IMR-90 (cell line): ENCODE measurements at regions not wholly inside any gene's neighbourhood (a gene's known extent, or its start where the extent isn't known, plus 50 kb on each side); places are given as distances from the start of the nearest gene placed in this dataset.

Source experiments
- ATAC-seq: fragments of 200-7000 bp; cut with Tn5 transposase; 2 replicates; pipeline ENCODE4 v1.9.1; 2020; ENCODE audit warnings: low read depth, mild to moderate bottlenecking, moderate library complexity
- BruUV-seq: library from RNA; stranded (reverse); fragments of 400-500 nt; replicated peaks from 2 replicates; lab custom pipeline; 2021; lab: Mats Ljungman, UMichigan
- CTCF ChIA-PET: fragments of 300-600 bp; formaldehyde crosslinking; extraction: SDS; loops from one replicate; lab custom pipeline; 2021; ENCODE audit warnings: antibody characterized with exemption; lab: Yijun Ruan, JAX
- POLR2A ChIA-PET: fragments of 300-600 bp; sonication (Branson Sonifier 250); formaldehyde crosslinking; loops from one replicate; lab custom pipeline; 2022; ENCODE audit warnings: antibody characterized with exemption; ENCODE audit not compliant: unreplicated experiment; lab: Charles Lee
- DNase-seq: peaks from one replicate; pipeline ENCODE4 v3.0.0; 2013
- H2AFZ ChIP-seq: replicated peaks from 2 replicates; pipeline ENCODE3; 2013; ENCODE audit warnings: low read length, mild to moderate bottlenecking; ENCODE audit not compliant: poor library complexity
- H2AK5ac ChIP-seq: 2 replicates; pipeline ENCODE4 v1.6.1; 2013; ENCODE audit warnings: low read depth, low read length, inconsistent platforms
- H2AK9ac ChIP-seq: replicated peaks from 2 replicates; pipeline ENCODE3; 2013; ENCODE audit warnings: mild to moderate bottlenecking, low read depth, low read length, moderate library complexity; ENCODE audit not compliant: poor library complexity
- H2BK120ac ChIP-seq: 2 replicates; pipeline ENCODE4 v1.6.1; 2013; ENCODE audit warnings: low read depth, low read length, inconsistent platforms
- H2BK15ac ChIP-seq: 3 replicates; pipeline ENCODE4 v1.6.1; 2013; ENCODE audit warnings: low read depth, low read length, inconsistent platforms
- H2BK20ac ChIP-seq: 2 replicates; pipeline ENCODE4 v1.6.1; 2013; ENCODE audit warnings: low read depth, mild to moderate bottlenecking, inconsistent platforms, low read length, moderate library complexity
- H2BK5ac ChIP-seq: 2 replicates; pipeline ENCODE4 v1.6.1; 2013; ENCODE audit warnings: mild to moderate bottlenecking, low read depth, low read length, inconsistent platforms; ENCODE audit not compliant: poor library complexity, severe bottlenecking
- H3K14ac ChIP-seq: replicated peaks from 2 replicates; pipeline ENCODE4 v1.6.1; 2013; ENCODE audit warnings: low read depth, low read length, inconsistent platforms
- H3K18ac ChIP-seq: 2 replicates; pipeline ENCODE4 v1.6.1; 2013; ENCODE audit warnings: low read depth, low read length, control low read depth
- H3K23ac ChIP-seq: 2 replicates; pipeline ENCODE4 v1.6.1; 2013; ENCODE audit warnings: low read depth, low read length, inconsistent platforms
- H3K27ac ChIP-seq: 2 replicates; pipeline ENCODE4 v1.5.1; 2013; ENCODE audit warnings: mild to moderate bottlenecking, control low read depth, low read length; ENCODE audit not compliant: insufficient read depth
- H3K27me3 ChIP-seq: 2 replicates; pipeline ENCODE4 v1.6.1; 2013; ENCODE audit warnings: low read length; ENCODE audit not compliant: control insufficient read depth, insufficient read depth
- H3K36me3 ChIP-seq: 2 replicates; pipeline ENCODE4 v1.6.1; 2013; ENCODE audit warnings: low read length, mixed read lengths; ENCODE audit not compliant: control insufficient read depth, insufficient read depth
- H3K4ac ChIP-seq: 2 replicates; pipeline ENCODE4 v1.6.1; 2013; ENCODE audit warnings: low read depth, low read length, inconsistent platforms
- H3K4me1 ChIP-seq: 2 replicates; pipeline ENCODE4 v1.6.1; 2013; ENCODE audit warnings: low read length, mixed read lengths; ENCODE audit not compliant: control insufficient read depth, insufficient read depth
- H3K4me2 ChIP-seq: 2 replicates; pipeline ENCODE4 v1.6.1; 2013; ENCODE audit warnings: low read depth, mild to moderate bottlenecking, control low read depth, low read length, moderate library complexity
- H3K4me3 ChIP-seq: 2 replicates; pipeline ENCODE4 v1.5.1; 2013; ENCODE audit warnings: low read depth, mild to moderate bottlenecking, control low read depth, low read length, moderate library complexity; ENCODE audit not compliant: insufficient read depth
- H3K56ac ChIP-seq: 2 replicates; pipeline ENCODE4 v1.6.1; 2013; ENCODE audit warnings: low read length, inconsistent platforms; ENCODE audit not compliant: insufficient read depth; ENCODE audit errors: extremely low read depth
- H3K79me1 ChIP-seq, 2 experiments: 2 replicates each; pipeline ENCODE4 v1.6.1; 2013; ENCODE audit warnings: low read length in 2 of 2, inconsistent platforms in 1 of 2, low read depth in 1 of 2
- H3K9ac ChIP-seq: 2 replicates; pipeline ENCODE4 v1.6.1; 2013; ENCODE audit warnings: low read depth, low read length, control low read depth
- H3K9me1 ChIP-seq: 2 replicates; pipeline ENCODE4 v1.6.1; 2013; ENCODE audit warnings: low read length, inconsistent platforms; ENCODE audit not compliant: insufficient read depth
- H3K9me3 ChIP-seq: 2 replicates; pipeline ENCODE4 v1.6.1; 2013; ENCODE audit warnings: low read length; ENCODE audit not compliant: control insufficient read depth, insufficient read depth
- H4K20me1 ChIP-seq: 2 replicates; pipeline ENCODE4 v1.6.1; 2013; ENCODE audit warnings: low read length, inconsistent platforms; ENCODE audit not compliant: insufficient read depth
- H4K5ac ChIP-seq: 2 replicates; pipeline ENCODE4 v1.6.1; 2013; ENCODE audit warnings: mild to moderate bottlenecking, low read depth, low read length, control low read depth
- H4K8ac ChIP-seq, 2 experiments: 2 replicates each; pipeline ENCODE4 v1.6.1; 2013; ENCODE audit warnings: low read depth in 2 of 2, low read length in 2 of 2, control low read depth in 1 of 2, inconsistent platforms in 1 of 2
- H4K91ac ChIP-seq: 2 replicates; pipeline ENCODE4 v1.6.1; 2013; ENCODE audit warnings: low read depth, low read length, inconsistent platforms; ENCODE audit not compliant: insufficient read depth
- BHLHE40 ChIP-seq: fragments of 150-350 bp; IDR thresholded peaks from 2 replicates; pipeline ENCODE4 v1.6.1; 2016; ENCODE audit warnings: mild to moderate bottlenecking, low read depth, low read length
- CEBPB ChIP-seq: IDR thresholded peaks from 2 replicates; pipeline ENCODE4 v1.6.1; 2012; ENCODE audit warnings: low read depth, low read length, improper control_type of control experiment
- CHD1 ChIP-seq: IDR thresholded peaks from 2 replicates; pipeline ENCODE4 v1.6.1; 2012; ENCODE audit warnings: low read depth, low read length, improper control_type of control experiment
- ELK1 ChIP-seq: fragments of 150-350 bp; IDR thresholded peaks from 2 replicates; pipeline ENCODE4 v1.6.1; 2016; ENCODE audit warnings: low read depth, mild to moderate bottlenecking, low read length, moderate library complexity, borderline replicate concordance
- FOS ChIP-seq: fragments of 150-350 bp; IDR thresholded peaks from 2 replicates; pipeline ENCODE4 v1.6.1; 2016; ENCODE audit warnings: low read depth, low read length
- MAFK ChIP-seq: IDR thresholded peaks from 2 replicates; pipeline ENCODE4 v1.6.1; 2012; ENCODE audit warnings: low read depth, low read length, improper control_type of control experiment
- MAZ ChIP-seq: IDR thresholded peaks from 2 replicates; pipeline ENCODE4 v1.6.1; 2012; ENCODE audit warnings: low read depth, mild to moderate bottlenecking, low read length, improper control_type of control experiment, moderate library complexity, borderline replicate concordance
- MXI1 ChIP-seq: IDR thresholded peaks from 2 replicates; pipeline ENCODE4 v1.6.1; 2012; ENCODE audit warnings: low read depth, mild to moderate bottlenecking, low read length, moderate library complexity, borderline replicate concordance
- POLR2A ChIP-seq: IDR thresholded peaks from 2 replicates; pipeline ENCODE4 v1.6.1; 2012; ENCODE audit warnings: mild to moderate bottlenecking, low read depth, low read length
- RAD21 ChIP-seq: IDR thresholded peaks from 2 replicates; pipeline ENCODE4 v1.6.1; 2012; ENCODE audit warnings: low read length, improper control_type of control experiment
- RFX5 ChIP-seq: IDR thresholded peaks from 2 replicates; pipeline ENCODE4 v1.8.0; 2012; ENCODE audit warnings: low read depth, mild to moderate bottlenecking, low read length, moderate library complexity
- USF2 ChIP-seq: fragments of 150-350 bp; IDR thresholded peaks from 2 replicates; pipeline ENCODE4 v1.6.1; 2017; ENCODE audit warnings: mild to moderate bottlenecking, antibody characterized with exemption, low read length, low read depth
- dilution Hi-C: fragments of 300-500 bp; cut with HindIII; formaldehyde crosslinking; loops from one replicate; pipeline ENCODE4 v1.14.3; 2018; ENCODE audit warnings: low sequenced_read_pairs; ENCODE audit not compliant: unreplicated experiment
- in situ Hi-C: fragments of 300-500 bp; cut with MboI; formaldehyde crosslinking; loops from 3 replicates; pipeline ENCODE4 v1.14.3; 2019; ENCODE audit warnings: low sequenced_read_pairs, inconsistent platforms, mixed read lengths
- intact Hi-C: fragments of 100-400 bp; cut with micrococcal nuclease; formaldehyde crosslinking; loops from 2 replicates; pipeline ENCODE4 v1.10.0; 2022

- no TSS peak for BruUV-seq
- H3K27ac ChIP-seq = no peak overlapping the region
- H3K9ac ChIP-seq = no peak overlapping the region
- no peaks in the 10 kb centered on the region for H3K9me1 ChIP-seq
- in situ Hi-C loops (no loop called here), dilution Hi-C loops (no loop called here), intact Hi-C loops (no loop called here)
- H4K8ac ChIP-seq = no peak overlapping the region
- no peak overlapping the region for H2BK5ac ChIP-seq
- DNase-seq (no peak), ATAC-seq (no peak)
- H3K14ac ChIP-seq = no peak overlapping the region
- H2BK15ac ChIP-seq = no peak overlapping the region
- H2AFZ ChIP-seq = no peak overlapping the region
- H3K4me2 ChIP-seq = no peak overlapping the region
- H4K91ac ChIP-seq = no peak overlapping the region
- H2BK20ac ChIP-seq = no peak overlapping the region
- no peak overlapping the region for H2AK5ac ChIP-seq
- no peak overlapping the region for H2AK9ac ChIP-seq
- no peak overlapping the region for H2BK120ac ChIP-seq
- H3K4ac ChIP-seq = no peak overlapping the region
- H3K4me1 ChIP-seq = no peaks in the 10 kb centered on the region
- ChIA-PET POLR2A (no interaction called here), CTCF (no interaction called here)
- H3K27me3 ChIP-seq = peaks cover 21% of the 10 kb centered on the region
- H3K4me3 ChIP-seq = no peak overlapping the region
- H3K79me1 ChIP-seq = no peaks in the 10 kb centered on the region
- TF ChIP-seq RAD21 = no peak
- TF ChIP-seq RFX5 = no peak
- no peak for TF ChIP-seq POLR2A
- no peak for TF ChIP-seq MAZ
- TF ChIP-seq MAFK = no peak
- no peak for TF ChIP-seq FOS
- no peak for TF ChIP-seq CHD1
- no peak for TF ChIP-seq BHLHE40
- no peak for TF ChIP-seq USF2
- no peak for TF ChIP-seq MXI1
- no peak for TF ChIP-seq ELK1
- TF ChIP-seq CEBPB = no peak
- no peaks in the 10 kb centered on the region for H4K20me1 ChIP-seq
- no peak overlapping the region for H3K23ac ChIP-seq
- H3K56ac ChIP-seq = no peak overlapping the region
- no peak overlapping the region for H3K18ac ChIP-seq
- H3K9me3 ChIP-seq = no peaks in the 10 kb centered on the region
- H3K36me3 ChIP-seq = no peaks in the 10 kb centered on the region
- no peak overlapping the region for H4K5ac ChIP-seq
These were observed 67.7 kb upstream of the TOP3B start for GRCh38 chr22:22050141-22050775.
